ENCODE measurements at regions not wholly inside any gene's neighbourhood (a gene's known extent, or its start where the extent isn't known, plus 50 kb on each side); places are given as distances from the start of the nearest gene placed in this dataset.

DNA sequence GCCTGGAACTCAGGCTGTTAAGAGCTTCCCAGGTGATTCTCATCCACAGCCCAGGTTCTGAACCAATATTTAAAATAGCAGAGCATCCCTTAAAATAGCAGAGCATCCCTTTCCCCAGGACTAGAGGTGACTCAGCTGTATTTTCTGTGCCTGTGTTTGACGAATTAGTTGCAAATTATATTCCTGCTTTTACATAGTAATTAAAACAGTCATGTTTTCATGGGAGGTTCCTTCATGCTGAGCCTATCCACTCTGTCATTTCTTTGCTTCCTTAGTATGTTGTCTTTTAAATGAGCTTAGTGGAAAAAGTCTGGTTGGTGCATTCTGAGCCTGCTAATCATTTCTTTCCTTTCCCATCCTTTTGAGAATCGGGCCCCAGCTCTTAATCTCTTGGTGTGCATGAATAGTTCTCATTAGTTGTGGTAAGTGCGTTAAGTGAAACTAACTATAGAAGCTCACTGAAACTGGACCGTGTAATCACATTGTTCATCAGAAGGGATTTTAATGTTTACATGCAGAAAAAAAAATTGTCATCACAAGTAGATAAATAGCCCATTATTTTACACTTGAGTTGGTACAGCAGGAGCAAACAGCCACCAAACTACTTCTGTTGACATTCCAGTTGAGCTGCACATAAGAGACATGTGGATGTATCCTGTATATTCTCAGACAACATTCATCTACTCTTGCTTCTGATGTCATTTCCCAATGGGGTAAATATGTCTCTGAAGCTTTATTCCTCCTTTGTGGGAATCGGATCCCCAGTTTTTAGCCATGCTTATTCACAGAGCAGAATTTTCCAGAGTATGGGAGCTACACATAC is 596.9 kb upstream of the WWC1 start:
- DNase-seq: no peak

DNA sequence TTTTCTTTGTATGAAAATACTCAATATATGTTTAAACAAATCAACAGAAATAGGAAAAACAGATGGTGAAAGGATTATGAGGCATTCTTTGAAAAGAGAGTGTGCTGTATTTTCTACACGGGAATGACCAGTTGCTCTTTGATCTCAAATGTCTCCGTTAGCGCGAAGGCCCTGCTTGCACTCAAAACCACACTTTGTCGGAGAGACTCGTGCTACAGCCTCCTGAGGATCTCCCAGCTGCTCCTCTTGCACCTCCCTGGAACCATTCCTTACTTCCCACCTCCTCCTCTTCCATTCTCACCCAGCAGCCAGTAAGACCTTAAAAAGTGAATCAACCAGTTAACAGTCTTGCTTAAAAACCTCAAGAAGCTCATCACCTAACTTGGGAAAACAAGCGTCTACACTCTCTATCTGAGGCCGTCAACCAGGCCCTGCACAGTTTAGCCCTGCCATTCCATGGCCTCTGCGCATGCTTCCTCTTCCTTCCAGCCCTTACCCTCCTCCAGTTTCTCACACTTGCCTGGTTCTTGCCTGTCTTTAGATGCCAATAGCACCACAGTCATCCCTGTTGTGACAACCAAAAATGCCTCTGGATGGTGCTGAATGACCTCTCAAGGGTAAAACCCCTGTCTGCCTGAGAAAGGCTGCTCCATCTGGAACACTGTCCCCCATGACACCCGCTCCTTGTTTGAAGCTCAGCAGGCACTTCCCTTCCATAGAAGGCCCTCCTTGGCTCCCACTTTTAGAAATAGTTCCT is 594.7 kb upstream of the WWC1 start:
- no peak for DNase-seq

GRCh38 chr5:167699432-167699831 is 592.0 kb upstream of the WWC1 start:
- DNase-seq: no peak

- DNase-seq: no peak
Measured at GRCh38 chr5:167701051-167701450, 590.4 kb upstream of the WWC1 start.

DNA sequence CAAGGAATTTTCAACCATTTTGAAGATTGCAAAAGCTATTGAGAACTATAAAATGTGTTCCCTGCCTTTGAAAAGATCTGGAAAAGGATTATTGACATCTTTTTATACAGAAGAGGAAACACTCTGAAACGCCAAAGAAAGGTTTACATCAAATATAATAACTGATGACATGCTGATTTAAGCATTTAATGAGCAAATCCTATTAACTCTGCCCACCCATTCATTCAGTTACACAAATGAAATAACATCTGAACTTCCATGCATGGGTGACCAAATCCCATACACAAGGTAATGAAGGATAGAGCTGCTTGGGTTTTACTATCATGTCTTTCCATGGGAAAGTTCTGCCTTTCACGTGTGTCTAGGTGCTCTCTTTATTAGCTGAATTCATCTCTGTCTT is 589.4 kb upstream of the WWC1 start:
- no peak for DNase-seq

- DNase-seq: no peak
Measured at GRCh38 chr5:167708449-167708848, 583.0 kb upstream of the WWC1 start.

GRCh38 chr5:167709625-167710024 is 581.8 kb upstream of the WWC1 start:
- DNase-seq: no peak

- no peak for DNase-seq
Measured at GRCh38 chr5:167710444-167711073, 580.9 kb upstream of the WWC1 start.

- no peak for DNase-seq
Measured at GRCh38 chr5:167712986-167713585, 578.4 kb upstream of the WWC1 start.

- DNase-seq: no peak
Measured at GRCh38 chr5:167713896-167714295, 577.5 kb upstream of the WWC1 start.

- DNase-seq: no peak
Measured at GRCh38 chr5:167716126-167716775, 575.2 kb upstream of the WWC1 start.

- DNase-seq: no peak
Measured at GRCh38 chr5:167720259-167720658, 571.2 kb upstream of the WWC1 start.

DNA sequence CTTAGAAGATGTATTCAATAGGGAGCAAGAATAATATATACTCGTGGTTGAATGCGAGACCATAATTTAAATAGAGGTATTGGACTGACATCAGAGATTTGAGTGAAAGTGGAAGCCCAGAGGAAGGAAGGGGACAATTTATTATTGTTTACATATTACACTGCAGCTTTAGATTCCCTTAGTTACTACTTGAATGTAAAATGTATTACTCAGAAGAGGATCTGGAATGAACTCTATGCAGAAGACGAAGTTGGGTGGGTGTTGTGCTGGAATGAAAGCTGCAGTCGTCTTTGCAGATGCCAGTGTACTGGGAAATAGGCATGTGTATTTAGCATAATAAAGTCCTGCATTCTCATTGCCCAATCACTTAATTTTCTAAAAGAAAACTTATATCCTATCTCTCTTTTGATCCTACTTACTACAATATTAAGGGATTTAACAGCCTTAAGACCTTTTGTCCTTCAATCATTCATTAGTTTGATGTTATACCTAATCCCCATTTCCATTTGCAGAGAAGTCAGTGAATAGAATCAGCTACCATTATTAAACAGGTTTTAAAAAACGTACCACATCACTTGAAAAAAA is 570.7 kb upstream of the WWC1 start:
- DNase-seq: no peak

GRCh38 chr5:167721926-167722440 is 569.5 kb upstream of the WWC1 start:
- no peak for DNase-seq

GRCh38 chr5:167723254-167723871 is 568.1 kb upstream of the WWC1 start:
- DNase-seq: peak; percentile 10

DNA sequence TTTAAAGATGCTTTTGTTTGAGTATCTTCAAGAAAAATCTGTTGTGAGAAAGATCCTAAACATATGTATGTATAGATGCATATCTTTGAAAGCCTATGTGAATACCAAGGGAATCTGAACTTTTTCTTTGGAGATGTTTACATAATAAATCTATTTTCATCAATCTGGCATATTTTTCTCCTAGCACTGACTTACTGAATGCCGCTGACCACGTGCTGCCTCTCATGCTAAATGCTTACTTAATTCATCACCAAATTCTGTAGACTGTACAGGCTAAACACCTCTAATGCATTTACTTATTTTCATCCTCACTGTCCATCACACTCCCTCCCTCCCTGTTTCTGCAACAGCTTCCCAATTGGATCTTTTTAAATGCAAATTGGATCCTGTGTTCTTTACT is 566.2 kb upstream of the WWC1 start:
- no peak for DNase-seq

- DNase-seq: no peak
Measured at GRCh38 chr5:167725741-167726140, 565.7 kb upstream of the WWC1 start.

GRCh38 chr5:167726642-167727041 is 564.8 kb upstream of the WWC1 start:
- no peak for DNase-seq

DNA sequence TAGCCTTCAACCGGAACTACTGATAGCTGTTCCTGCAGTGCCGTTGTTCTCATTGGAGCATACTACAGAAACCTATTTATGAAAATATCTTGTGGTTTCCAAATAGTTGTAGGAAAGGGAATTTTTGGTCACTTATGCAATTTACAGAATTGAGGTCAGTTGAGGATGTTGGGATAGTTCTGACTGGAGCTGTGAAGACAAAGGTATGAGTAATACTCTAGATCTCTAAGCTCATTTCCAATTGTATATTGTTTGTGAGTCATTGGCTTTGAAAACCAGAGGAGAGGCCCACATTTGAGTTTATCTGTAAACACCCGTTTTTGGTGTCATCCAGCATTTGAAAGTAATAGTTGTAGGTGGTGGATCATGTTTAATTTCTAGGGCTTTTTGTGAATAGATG is 561.3 kb upstream of the WWC1 start:
- DNase-seq: no peak

DNA sequence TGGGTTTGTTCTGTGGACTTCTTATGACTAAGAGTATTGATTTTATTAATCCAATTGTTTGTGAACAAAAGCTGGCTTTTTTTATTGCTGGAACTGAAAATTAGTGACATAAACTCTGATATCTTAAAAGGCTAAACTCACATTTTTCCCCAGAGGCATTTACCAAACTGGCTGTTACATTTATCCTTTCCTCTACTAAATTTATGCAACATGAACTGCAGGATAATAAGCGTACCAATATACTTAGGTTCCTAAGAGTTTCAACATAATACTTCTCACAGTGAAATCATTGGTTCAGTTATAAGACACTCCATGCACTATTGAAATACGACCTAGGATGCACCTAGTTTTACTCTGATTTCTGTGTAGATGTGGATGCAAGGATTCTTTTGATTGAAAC is 560.8 kb upstream of the WWC1 start:
- DNase-seq: no peak

DNA sequence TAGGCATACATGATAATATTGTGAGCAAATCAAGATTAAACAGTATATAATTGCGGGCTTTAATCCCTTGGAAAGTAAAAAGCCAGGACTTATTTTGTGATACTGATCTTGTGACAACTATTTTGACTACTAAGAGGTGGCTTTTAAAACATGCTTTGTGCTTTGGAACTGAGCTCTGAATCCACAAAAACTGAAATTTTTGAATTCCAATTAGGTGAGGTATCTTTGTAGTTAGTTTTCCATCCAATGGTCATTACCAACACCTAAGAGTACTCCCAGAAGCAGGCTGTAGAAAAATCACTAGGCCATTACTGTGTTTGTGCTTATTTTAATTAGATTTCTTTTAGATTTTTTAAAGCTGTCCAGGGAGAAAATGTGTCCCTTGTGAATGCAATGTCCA is 559.5 kb upstream of the WWC1 start:
- DNase-seq: no peak

GRCh38 chr5:167732499-167732898 is 558.9 kb upstream of the WWC1 start:
- no peak for DNase-seq
